NCI-H187 (cell line): ENCODE measurements at regions not wholly inside any gene's neighbourhood (a gene's known extent, or its start where the extent isn't known, plus 50 kb on each side); places are given as distances from the start of the nearest gene placed in this dataset.

Source experiments
- DNase-seq, 2 experiments: peaks; one replicate each; lab custom pipeline; 2025; lab: John Stamatoyannopoulos, UW

DNA sequence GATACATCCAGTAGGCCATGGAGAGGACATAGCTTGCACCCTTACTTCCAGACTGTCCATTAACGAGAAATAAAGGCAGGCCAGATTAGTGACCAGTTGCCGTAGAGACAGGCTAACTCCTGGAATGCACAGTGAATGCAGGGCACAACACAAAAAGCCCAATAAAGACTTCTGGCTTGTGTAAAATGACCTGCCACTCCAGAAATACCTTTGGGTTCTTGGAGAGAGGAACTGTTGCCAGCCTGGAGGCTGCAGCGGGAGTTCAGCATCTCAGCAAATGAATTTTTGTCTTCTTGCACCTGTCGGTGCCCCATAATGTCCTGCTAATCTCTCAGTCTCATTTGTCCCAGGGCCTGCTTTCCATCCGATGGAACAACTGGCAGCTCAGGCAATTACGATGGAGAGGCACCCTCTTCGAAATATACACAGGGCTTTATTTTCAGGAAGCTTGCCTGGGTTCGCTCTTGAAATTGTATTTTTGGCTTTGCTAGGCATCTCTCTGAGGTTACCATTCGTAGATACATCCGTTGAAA, 538.8 kb upstream of the ZNF462 start:
- DNase-seq, result no peak

DNA sequence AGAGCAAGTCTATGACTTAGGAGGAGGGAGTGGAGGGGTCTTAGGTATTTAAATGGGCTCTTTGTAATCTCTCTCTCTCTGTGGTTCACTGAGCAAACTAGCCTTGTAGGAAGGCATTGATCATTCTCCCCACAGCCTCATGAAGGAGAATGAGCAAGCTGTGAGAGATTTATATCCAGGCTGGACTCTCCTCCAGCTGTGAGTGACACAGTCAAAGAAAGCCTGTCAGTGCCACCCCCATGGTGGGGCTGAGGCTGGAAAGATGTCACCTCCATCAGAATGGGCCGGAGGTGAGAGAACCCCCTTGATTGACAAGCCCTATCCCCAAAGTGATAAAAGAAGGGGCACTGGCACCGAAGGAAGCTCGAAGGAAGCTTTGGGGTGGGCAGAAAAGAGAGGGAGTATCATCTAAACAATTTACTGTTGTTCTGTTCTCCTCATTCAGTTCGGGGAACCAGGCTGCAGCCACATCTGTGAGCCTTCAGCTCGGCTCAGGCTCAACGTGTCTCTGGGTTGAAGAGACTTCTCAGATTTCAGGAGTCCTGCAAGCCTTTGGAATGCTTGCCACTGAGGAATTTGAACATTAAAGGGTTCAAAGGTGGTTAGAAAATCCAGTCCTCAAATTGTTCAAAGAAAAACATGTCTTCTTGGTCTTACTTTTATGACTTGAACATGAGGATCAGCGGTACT, 538.2 kb upstream of the ZNF462 start:
- no peak for DNase-seq

DNA sequence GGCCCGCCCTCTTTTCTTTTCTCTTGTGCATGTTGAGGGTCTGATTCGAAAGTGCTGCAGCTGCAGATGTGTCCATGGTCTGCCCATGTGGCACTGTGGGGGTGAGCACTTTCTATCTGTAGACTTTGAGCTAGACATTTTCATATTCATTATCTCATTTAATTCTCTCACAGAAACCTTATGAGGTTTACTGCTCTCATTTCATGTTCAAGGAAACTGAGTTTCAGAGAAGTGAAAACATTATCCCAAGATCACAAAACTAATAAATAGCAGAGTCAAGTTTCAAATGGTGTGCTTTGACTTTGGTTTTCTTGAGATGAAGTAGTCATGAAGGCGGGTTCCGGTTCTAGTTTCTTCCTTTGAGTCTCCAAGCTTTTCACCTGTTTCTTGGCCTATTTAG, 536.5 kb upstream of the ZNF462 start:
- DNase-seq, result no peak

GRCh38 chr9:106333481-106333880, 529.5 kb upstream of the ZNF462 start:
- DNase-seq, result no peak

GRCh38 chr9:106334081-106334480, 528.9 kb upstream of the ZNF462 start:
- DNase-seq, result no peak

DNA sequence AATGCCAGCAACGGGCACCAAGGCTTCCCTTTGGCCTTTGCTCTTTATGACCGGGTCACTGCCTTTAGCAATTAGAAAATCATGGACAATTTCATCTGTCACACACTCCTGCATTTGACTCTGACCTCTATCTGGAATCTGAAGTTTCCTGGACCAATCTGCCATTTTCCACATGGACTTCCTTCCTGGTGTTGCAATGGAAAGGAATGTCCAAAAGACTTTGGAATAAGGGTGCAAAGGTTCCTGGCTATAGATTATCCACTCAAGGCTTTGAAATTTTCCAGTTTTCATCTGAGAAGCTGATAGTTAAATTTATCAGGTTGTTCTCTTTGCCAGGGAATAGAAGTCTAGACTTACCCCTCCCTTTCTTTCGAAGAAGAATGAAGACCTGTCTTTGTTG, 523.1 kb upstream of the ZNF462 start:
- no peak for DNase-seq

- no peak for DNase-seq
Observed at GRCh38 chr9:106350777-106351176, 512.2 kb upstream of the ZNF462 start.

- DNase-seq, result no peak
Observed at GRCh38 chr9:106356924-106357323, 506.0 kb upstream of the ZNF462 start.

- DNase-seq, result no peak
Observed at GRCh38 chr9:106358331-106358730, 504.6 kb upstream of the ZNF462 start.

DNA sequence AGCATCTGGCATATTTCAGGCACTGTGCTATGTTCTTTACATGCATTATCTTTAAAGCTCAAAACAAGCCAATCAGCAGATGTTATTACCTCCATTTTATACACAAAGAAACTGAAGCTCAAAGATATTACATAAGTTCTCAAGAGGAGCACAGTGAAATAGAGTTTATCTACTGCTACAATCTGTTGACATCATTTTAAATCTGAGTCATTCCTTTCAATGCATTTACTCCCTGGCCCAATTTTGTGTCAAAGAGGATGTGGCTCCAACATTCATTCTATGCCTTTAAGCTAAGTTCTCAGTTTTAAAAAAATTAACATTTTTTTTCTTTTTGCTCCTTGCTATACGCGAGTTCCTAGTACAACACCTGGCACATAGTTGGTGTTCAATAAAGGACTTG, 486.3 kb upstream of the ZNF462 start:
- no peak for DNase-seq

GRCh38 chr9:106383072-106383471, 479.9 kb upstream of the ZNF462 start:
- DNase-seq, result no peak

DNA sequence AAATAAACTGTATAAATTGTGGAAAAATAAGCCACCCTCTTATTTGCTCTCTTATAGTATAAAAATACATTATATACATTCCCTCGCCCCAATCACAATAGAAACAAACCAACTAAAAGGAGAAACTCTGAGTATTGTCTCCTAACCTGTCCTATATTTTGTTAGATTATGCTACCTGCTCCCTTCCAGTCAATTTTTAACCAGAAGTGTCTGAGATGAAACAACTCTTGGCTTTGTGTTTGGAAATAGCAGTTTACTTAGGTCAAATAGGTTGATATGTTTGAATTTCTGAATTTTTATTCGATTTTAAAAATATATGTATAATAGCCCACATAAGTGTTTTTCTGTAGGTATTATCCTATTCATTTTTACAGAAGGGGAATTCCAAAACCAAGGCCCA, 475.0 kb upstream of the ZNF462 start:
- DNase-seq, result no peak

GRCh38 chr9:106393226-106393625, 469.7 kb upstream of the ZNF462 start:
- DNase-seq, result no peak

DNA sequence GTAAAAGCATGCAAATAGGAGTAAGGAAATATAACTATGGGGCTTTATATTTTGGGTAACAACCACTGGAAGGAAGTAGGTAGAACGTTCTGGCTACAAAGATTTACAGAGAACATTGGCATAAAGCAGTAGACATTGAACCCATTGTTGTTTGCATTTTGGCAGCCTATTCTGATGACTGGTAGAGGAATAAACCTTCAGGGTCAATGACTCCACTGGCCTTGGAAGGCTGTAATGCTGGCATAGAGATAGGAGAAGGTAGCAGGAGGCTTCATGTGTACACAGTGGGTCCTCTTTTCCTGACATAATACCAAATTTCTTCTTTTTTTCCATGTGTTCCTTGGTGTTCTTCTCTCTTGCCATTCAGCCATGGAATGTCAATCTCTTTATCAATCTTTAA, 462.8 kb upstream of the ZNF462 start:
- no peak for DNase-seq

- DNase-seq, result no peak
Observed at GRCh38 chr9:106400950-106401349, 462.0 kb upstream of the ZNF462 start.

- DNase-seq, result no peak
Observed at GRCh38 chr9:106403081-106403480, 459.9 kb upstream of the ZNF462 start.

GRCh38 chr9:106404137-106404536, 458.8 kb upstream of the ZNF462 start:
- DNase-seq, result no peak

DNA sequence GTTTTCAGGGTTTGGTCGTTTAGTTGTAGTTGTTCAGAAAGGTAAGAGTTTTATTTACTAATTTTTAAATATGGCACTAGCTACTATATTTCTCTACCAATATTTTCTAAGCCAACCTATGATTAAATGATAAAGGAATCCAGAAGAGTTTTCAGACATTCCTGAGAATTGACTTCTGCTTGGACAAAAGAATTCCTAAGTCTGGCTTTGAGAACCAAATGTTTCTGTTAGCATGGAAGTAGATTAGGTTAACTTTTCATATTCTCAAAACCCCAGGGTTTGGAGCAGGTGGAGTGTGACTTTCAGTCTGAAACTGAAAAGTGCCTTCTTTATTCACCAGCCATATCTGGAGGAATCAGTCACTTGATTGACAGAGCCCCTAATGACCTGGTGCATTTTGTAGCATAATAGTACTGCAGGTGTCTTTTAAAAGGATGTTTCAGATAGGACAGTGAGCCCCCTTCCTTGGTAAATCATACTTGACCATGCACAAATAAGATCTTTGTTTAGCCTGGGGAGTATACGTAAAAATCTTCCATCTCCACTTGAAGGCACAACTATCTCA, 457.0 kb upstream of the ZNF462 start:
- no peak for DNase-seq

DNA sequence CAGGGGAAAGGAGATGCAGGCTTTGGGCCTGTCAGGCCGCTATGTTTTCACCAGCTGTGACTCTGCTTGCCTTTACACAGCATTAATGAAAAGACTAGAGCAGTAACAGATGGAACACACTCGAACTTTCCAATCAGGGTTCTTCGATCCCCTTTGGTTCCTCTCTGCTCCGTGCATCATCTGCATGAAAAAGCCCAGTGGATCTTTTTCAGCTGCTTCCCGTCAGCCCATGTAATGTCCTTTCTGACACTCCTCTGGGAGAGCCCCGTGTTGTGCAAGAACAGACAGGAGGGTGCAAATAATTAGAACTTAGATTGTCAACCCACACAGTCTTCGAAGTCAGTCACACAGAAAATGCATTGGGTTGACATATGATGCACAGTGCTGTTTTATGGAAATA, 448.9 kb upstream of the ZNF462 start:
- DNase-seq, result no peak

GRCh38 chr9:106417685-106418084, 445.3 kb upstream of the ZNF462 start:
- DNase-seq, result no peak

DNA sequence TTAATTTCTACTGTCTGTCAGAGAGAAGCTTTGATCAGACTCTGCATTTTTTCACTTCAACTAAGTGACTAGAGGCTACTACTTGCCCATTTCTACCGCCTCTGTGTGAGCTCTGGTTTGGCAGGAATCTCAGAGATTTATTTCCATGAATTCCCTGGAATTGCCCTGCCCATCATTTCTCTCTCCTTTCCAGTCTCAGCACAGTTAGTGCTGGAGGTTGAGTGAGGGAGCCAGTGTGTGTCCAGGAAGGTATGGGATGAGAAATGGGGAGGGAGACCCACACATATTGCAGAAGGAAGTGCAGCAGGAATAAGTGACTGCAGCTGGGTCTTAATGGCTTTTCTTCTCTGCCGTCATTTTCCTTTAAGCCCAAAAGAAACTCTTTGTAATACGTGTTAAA, 443.1 kb upstream of the ZNF462 start:
- no peak for DNase-seq

DNA sequence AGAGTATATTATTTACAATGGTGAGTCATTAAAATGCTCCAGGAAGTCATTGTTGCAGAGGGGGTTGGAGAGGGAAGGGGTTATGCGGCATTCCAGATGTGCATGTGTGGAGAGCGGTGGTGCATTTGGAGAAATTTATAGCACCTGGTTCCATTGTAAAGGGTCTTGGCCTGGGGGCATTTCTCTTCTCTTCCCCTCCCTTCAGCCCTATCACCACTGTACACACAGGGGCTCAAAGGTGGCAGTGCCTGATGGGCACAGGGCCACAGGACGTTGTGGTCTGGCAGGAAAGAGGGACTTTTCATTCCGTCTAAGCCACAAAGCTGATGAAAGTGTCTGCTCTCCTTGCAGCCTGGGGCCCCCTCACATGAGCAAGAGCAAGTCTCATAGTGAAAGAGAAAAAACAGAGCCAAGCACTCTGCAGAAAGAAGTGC, 442.4 kb upstream of the ZNF462 start:
- DNase-seq, result no peak

- no peak for DNase-seq
Observed at GRCh38 chr9:106421772-106422171, 441.2 kb upstream of the ZNF462 start.

GRCh38 chr9:106423575-106423974, 439.4 kb upstream of the ZNF462 start:
- no peak for DNase-seq
